ENCODE measurements at regions not wholly inside any gene's neighbourhood (a gene's known extent, or its start where the extent isn't known, plus 50 kb on each side); places are given as distances from the start of the nearest gene placed in this dataset.

DNA sequence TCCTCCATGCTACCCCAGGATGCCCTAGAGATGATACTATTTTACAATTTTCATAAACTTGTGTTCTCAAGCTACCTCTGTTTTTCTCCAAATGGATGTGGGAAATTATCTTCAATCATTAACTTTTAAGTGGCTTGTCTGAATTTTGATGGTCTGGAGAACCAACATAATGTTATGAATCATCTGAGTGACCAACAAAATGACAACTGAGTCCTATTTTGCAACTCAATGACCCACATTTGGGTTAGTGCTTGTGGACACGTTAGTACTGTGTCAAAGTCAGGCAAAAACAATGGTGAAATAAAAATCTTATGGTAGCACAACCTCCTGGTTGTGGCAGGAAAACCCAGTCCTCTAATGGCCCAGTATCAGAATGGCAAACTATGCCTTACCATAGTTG lies 352.4 kb upstream of the ZNF385D start:
- TF ChIP-seq, protein P1, sequence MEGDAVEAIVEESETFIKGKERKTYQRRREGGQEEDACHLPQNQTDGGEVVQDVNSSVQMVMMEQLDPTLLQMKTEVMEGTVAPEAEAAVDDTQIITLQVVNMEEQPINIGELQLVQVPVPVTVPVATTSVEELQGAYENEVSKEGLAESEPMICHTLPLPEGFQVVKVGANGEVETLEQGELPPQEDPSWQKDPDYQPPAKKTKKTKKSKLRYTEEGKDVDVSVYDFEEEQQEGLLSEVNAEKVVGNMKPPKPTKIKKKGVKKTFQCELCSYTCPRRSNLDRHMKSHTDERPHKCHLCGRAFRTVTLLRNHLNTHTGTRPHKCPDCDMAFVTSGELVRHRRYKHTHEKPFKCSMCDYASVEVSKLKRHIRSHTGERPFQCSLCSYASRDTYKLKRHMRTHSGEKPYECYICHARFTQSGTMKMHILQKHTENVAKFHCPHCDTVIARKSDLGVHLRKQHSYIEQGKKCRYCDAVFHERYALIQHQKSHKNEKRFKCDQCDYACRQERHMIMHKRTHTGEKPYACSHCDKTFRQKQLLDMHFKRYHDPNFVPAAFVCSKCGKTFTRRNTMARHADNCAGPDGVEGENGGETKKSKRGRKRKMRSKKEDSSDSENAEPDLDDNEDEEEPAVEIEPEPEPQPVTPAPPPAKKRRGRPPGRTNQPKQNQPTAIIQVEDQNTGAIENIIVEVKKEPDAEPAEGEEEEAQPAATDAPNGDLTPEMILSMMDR (IDR thresholded peaks at IDR 0.05; ENCODE audit: insufficient read depth, low read length, poor library complexity, severe bottlenecking) = no peak
- no peak for TF ChIP-seq EZH2phosphoT487 (conservative IDR thresholded peaks at IDR 0.05; ENCODE audit: low read length)
